GM18498 (cell line): ENCODE measurements at regions not wholly inside any gene's neighbourhood (a gene's known extent, or its start where the extent isn't known, plus 50 kb on each side); places are given as distances from the start of the nearest gene placed in this dataset.

Source experiments
- ATAC-seq: cut with Tn5 transposase; IDR thresholded peaks from one replicate; pipeline ENCODE4 v1.9.1; 2021; ENCODE audit warnings: mild to moderate bottlenecking, moderate library complexity; ENCODE audit not compliant: unreplicated experiment

DNA sequence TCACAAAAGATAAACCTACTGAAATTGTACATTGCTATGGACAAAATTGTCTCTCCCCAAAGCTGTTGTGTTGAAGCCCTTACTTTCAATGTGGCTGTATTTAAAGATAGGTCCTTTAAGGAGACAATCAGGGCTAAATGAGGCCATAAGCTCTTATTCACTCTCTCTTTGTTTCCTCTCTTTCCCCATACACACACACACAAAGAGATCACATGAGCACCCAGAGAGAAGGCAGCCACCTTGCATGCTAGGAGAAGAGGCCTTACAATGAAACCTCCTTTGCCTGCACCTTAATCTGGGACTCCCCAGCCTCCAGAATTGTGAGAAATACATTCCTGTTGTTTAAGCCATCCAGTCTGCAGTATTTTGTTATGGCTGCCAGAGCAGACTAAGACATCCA, 1295.6 kb upstream of the CDH6 start:
- no peak for ATAC-seq

- ATAC-seq, result no peak
Observed at GRCh38 chr5:29896646-29897045, 1296.8 kb upstream of the CDH6 start.

DNA sequence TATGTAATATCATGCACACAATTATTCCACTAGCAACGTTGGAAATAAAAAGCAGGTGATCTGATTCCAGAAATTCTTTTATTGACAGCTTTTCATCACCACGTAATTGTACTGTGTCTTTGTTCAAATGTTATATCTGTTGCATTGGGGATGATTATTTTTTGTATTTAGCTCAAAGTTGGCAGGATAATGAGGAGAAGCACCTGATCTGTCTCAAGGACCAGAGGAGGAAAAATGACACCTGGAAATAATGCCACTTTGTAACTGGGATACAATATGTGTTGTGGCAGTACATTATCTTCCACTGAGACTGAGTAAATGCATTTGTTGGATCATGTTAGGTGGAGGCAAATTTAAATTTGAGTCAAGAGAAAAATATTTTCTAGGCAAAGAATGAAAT, 1298.8 kb upstream of the CDH6 start:
- ATAC-seq, result no peak

DNA sequence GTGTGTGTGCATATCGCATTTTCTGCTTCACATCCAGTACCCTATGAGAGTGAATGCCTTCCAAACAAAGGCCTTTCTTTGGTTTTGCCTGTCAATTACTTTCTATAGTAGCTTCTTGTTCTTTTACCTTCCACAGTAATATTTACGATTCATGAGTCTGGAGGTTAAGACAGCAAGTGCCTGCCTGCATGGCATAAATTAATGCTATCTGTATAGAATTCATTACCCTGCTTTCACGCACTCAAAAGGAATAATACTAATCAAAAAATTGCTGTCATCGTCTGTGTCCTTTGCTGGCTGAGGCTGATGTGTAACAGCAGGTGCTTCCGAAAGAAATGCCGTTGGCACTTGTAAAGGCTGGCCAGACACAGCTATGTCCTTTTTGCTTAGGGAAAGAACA, 1304.4 kb upstream of the CDH6 start:
- ATAC-seq, result no peak

DNA sequence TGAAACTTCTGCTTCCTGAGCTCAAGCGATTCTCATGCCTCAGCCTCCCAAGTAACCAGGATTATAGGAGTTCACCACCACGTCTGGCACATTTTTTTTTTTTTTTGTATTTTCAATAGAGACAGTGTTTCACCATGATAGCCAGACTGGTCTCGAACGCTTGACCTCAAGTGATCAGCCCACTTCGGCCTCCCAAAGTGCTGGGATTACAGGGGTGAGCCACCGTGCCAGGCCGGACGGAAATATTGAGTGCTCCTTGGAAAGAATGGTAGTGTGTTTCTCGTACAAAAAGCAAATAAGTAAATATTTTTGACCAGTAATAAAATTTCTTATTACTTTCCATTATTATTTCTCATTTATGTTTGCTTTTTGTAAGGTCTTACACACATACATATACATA, 1307.9 kb upstream of the CDH6 start:
- ATAC-seq, result no peak

GRCh38 chr5:29882036-29882435, 1311.5 kb upstream of the CDH6 start:
- no peak for ATAC-seq

DNA sequence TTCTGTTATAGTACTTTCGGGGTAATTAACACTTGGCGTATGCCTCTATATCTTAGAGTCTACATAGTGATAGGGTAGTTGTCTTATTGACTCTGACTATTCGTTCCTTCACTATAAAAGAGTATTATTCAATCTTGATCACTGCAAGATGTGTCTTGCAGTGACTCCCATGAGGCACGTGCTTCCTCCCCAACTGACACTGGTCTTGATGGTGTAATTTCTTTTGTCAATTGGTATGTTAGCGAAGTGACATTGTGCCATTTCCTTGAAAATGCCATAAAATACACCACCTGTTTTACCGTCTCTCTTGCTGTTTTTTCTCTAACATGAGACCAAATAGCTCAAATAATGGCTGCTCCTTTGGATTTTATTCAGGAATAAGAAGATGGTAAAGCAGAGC, 1314.1 kb upstream of the CDH6 start:
- ATAC-seq, result no peak

DNA sequence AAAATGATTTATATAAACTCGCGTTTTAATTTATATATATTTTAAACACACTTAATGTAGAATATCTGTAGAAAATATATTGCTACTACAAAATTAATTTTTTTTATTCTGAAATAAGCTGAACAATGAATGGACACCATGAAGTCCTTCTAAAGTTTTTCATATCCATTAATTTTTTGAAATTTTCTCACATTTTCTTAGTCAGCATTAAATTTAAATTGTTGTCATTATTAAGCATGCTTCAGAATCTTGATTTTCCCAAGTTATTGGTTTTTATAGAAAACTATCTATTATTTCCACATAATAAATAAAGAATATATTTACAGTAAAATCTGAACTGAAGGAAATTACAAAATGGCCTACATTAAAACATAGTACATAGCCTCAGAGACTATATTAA, 1314.9 kb upstream of the CDH6 start:
- no peak for ATAC-seq

DNA sequence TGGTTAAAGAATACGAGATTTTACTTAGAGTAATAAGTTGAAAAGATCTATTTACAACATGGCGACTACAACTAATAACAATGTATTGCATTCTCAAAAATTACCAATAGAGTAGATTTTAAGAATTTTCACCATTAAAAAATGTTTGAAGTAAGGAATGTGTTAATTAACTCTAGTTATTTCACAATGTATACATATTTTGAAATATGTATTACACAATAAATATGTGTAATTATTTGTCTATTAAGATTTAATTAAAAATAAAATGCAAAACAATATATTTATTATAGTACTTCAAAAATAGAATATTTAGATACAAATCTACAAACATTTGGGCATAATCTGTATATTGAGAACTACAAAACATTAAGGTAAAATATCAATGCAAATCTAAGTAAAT, 1326.3 kb upstream of the CDH6 start:
- no peak for ATAC-seq

- ATAC-seq, result no peak
Observed at GRCh38 chr5:29853711-29854220, 1339.7 kb upstream of the CDH6 start.

- ATAC-seq, result no peak
Observed at GRCh38 chr5:29852329-29852728, 1341.2 kb upstream of the CDH6 start.

DNA sequence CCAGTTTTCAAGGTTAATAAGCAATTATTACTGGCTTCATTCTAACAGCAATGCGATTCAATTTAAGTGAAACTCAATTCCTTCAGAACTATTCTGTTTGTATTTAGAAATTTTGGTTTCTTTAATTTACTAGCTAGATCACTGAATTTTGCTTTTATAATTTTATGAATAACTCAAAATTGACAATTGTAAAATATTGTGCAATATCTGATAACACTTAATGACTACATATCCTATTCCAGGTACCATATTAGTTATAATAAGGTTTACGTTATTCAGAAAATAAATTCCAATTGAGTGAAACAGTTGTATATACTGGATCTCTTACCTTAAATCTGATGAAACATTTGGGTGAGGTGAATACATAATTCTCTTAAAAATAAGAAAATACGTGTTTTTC, 1348.3 kb upstream of the CDH6 start:
- ATAC-seq, result no peak

DNA sequence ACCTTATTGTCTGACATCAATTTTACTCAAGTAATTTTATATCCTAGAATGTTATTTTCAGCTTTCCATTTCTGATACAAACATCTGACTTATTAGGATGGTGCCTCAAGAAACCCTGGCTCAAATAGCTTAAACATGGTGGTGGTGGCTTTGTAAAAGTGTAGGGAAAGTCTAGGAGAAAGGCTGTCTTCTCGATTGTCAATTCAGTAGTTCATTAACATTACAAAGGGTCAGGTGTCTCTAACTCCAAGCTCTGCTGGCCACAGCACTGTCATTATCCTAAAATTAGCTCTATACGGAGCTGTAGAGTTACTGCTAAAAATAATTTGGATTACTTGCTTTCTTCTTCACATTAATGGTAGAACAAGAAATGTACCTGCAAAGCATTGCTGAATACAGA, 1360.1 kb upstream of the CDH6 start:
- no peak for ATAC-seq

- ATAC-seq, result no peak
Observed at GRCh38 chr5:29822521-29822920, 1371.0 kb upstream of the CDH6 start.

DNA sequence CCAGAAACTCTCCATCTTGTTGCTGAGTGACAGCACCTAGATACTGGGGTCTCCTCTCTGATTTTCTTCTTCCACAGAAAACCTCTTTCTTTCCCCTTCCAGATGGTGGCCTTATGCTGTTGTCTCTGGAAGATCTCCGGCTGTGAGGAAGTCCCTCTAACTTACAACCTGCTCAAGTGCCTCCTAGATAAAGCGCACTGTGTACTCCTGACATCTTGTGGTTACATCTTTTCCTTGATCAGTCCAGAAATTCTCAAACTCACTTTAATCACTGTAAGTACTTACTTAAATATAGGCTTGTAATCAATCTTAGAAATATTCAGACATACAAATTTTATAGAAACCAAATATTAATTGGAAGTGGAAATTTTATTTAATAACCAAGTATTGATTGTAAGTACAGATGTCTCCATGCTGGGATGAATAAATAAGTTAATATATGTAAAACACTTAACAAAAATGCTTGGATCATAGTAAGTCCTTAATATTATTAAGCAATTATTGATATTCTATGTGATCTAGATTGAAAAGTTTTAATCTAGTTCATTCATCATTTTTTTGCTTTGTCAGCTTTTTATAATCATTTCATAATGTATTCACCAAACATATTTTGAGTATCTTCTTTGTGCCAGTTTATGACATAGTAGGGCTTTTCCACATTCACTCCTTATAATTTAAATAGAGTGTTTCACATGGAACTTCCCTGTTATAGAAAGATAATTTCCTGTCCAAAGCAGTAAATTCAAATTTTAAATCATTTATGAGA, 1381.4 kb upstream of the CDH6 start:
- no peak for ATAC-seq

DNA sequence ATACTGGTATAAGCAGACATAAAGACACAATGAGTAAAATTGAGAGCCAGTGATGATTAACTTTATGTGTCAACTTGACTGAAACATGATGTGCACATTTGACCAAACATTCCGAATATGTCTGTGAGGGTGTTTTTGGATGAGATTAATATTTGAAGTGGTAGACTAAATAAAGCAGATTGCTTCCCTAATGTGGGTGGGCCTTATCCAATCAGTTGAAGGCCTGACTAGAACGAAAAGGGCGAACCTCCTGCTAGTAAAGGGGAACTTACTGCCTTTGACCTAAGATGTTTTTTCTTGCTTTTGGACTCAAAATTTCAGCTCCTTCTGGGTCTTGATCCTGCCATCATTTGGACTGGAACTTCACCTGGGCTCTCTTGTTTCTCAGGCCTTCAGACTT, 1387.7 kb upstream of the CDH6 start:
- no peak for ATAC-seq

- ATAC-seq, result no peak
Observed at GRCh38 chr5:29800752-29801151, 1392.7 kb upstream of the CDH6 start.

- no peak for ATAC-seq
Observed at GRCh38 chr5:29796013-29796412, 1397.5 kb upstream of the CDH6 start.

- ATAC-seq, result no peak
Observed at GRCh38 chr5:29795096-29795652, 1398.3 kb upstream of the CDH6 start.

- no peak for ATAC-seq
Observed at GRCh38 chr5:29794141-29794787, 1399.2 kb upstream of the CDH6 start.

- ATAC-seq, result no peak
Observed at GRCh38 chr5:29790281-29790680, 1403.2 kb upstream of the CDH6 start.

GRCh38 chr5:29780401-29780800, 1413.1 kb upstream of the CDH6 start:
- no peak for ATAC-seq
